BLaER1 treated with 17β-estradiol and CSF1 and Interleukin-3, amounts not matched to agents 10 nM and 100 nM (cell line): ENCODE measurements at regions not wholly inside any gene's neighbourhood (a gene's known extent, or its start where the extent isn't known, plus 50 kb on each side); places are given as distances from the start of the nearest gene placed in this dataset.

Experiments used
- H3K27ac ChIP-seq, 11 experiments: shearing (Covaris generic); formaldehyde crosslinking; 2 replicates each; pipeline ENCODE4 v1.8.1; 2022
- H3K27me3 ChIP-seq, 11 experiments: shearing (Covaris generic); formaldehyde crosslinking; 2 replicates each; pipeline ENCODE4 v1.8.1; 2022
- H3K36me3 ChIP-seq, 11 experiments: shearing (Covaris generic); formaldehyde crosslinking; 2 replicates each; pipeline ENCODE4 v1.8.1; 2022
- H3K4me1 ChIP-seq, 10 experiments: shearing (Covaris generic); formaldehyde crosslinking; 2 replicates each; pipeline ENCODE4 v1.8.1; 2022
- H3K4me2 ChIP-seq, 11 experiments: shearing (Covaris generic); formaldehyde crosslinking; 2 replicates each; pipeline ENCODE4 v1.8.1; 2022
- H3K4me3 ChIP-seq, 10 experiments: shearing (Covaris generic); formaldehyde crosslinking; 2 replicates each; pipeline ENCODE4 v1.8.1; 2022
- H3K9ac ChIP-seq, 11 experiments: shearing (Covaris generic); formaldehyde crosslinking; 2 replicates each; pipeline ENCODE4 v1.8.1; 2022
- H3K9me3 ChIP-seq, 11 experiments: shearing (Covaris generic); formaldehyde crosslinking; replicated peaks in 1 of 11; 2 replicates each; pipeline ENCODE4 v1.8.1; 2022
- H4K20me1 ChIP-seq, 11 experiments: shearing (Covaris generic); formaldehyde crosslinking; 2 replicates each; pipeline ENCODE4 v1.8.1; 2022
- Cebpa-rat ChIP-seq, 11 experiments: shearing (Covaris generic); IDR thresholded peaks; 2 replicates each; pipeline ENCODE4 v1.8.1; 2022

DNA sequence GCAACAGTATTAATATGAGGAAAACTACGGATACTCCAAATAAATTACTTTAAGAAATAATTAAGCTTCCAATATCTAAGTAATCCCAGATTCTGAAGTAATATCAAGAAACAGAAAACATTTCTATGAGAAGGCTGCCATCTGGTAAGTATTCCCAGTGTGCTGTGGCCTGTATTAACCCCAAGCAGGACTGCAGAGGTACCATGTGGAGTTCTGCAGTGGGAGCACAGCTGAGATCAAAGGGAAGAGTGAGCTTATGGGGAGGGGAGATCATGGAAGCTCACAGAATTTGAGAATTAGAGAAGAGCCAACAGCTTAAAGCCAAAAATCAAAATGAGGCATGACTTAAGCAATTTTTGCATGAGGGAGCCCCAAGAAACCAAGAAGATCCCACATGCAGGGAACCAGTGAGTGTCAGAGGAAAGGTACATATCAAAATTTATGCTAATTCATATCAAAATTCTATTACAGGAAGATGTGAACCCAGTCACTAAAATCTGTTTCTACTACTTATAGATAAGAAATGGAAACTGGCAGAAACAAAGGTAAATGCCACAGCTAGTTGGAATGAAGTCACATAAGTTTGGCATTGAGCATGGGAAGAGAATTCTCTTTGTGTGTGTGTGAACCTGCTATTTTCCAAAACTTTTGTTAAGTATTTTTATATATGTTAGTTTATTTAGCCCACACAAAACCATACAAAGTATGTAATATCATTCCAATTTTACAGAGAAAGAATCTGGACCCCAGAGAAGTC lies 62.6 kb upstream of the KITLG start:
- Histone ChIP-seq H3K36me3 (no peaks in the 10 kb centered on the region), H4K20me1 (no peaks in the 10 kb centered on the region), H3K27ac (peak overlapping the region in 2 of 11 experiments; percentile 10 to 17; a peak in 1 of 22 replicates), H3K4me1 (peaks cover 0 to 71% (median 30%) of the 10 kb centered on the region in 10 experiments; a peak in 15 of 20 replicates), H3K27me3 (no peaks in the 10 kb centered on the region), H3K4me2 (peak overlapping the region in 1 of 11 experiments; percentile 11; a peak in 1 of 22 replicates), H3K4me3 (no peak overlapping the region), H3K9me3 (peaks cover 0 to 17% (median 0%) of the 10 kb centered on the region in 11 experiments; a peak in 4 of 22 replicates), H3K9ac (no peak overlapping the region)
- TF ChIP-seq Cebpa-rat (IDR thresholded peaks at IDR 0.05), result no peak

- Histone ChIP-seq H3K27me3 (no peaks in the 10 kb centered on the region), H3K4me3 (peak overlapping the region in 4 of 10 experiments; percentile 6 to 37 (median 22); a peak in 5 of 20 replicates), H3K4me1 (peaks cover 0 to 57% (median 19%) of the 10 kb centered on the region in 10 experiments; a peak in 15 of 20 replicates), H3K4me2 (peak overlapping the region in 9 of 11 experiments; percentile 45 to 85 (median 76); a peak in 18 of 22 replicates), H3K27ac (peak overlapping the region; percentile 1 to 87 (median 83); a peak in 20 of 22 replicates), H3K36me3 (no peaks in the 10 kb centered on the region), H3K9me3 (peaks cover 0 to 17% (median 0%) of the 10 kb centered on the region in 11 experiments; a peak in 4 of 22 replicates), H3K9ac (peak overlapping the region in 9 of 11 experiments; percentile 20 to 66 (median 63); a peak in 14 of 22 replicates), H4K20me1 (no peaks in the 10 kb centered on the region)
- peak in 2 of 11 experiments; percentile 34 to 44; a peak in 2 of 22 replicates for TF ChIP-seq Cebpa-rat (IDR thresholded peaks at IDR 0.05)
Measured at GRCh38 chr12:88638966-88639760, 58.9 kb upstream of the KITLG start.

GRCh38 chr12:88638388-88638787 lies 58.1 kb upstream of the KITLG start:
- Histone ChIP-seq H3K4me3 (peak overlapping the region in 4 of 10 experiments; percentile 8 to 37 (median 18); a peak in 6 of 20 replicates), H3K27ac (peak overlapping the region in 10 of 11 experiments; percentile 42 to 87 (median 83); a peak in 19 of 22 replicates), H3K9ac (peak overlapping the region in 9 of 11 experiments; percentile 14 to 66 (median 62); a peak in 14 of 22 replicates)

DNA sequence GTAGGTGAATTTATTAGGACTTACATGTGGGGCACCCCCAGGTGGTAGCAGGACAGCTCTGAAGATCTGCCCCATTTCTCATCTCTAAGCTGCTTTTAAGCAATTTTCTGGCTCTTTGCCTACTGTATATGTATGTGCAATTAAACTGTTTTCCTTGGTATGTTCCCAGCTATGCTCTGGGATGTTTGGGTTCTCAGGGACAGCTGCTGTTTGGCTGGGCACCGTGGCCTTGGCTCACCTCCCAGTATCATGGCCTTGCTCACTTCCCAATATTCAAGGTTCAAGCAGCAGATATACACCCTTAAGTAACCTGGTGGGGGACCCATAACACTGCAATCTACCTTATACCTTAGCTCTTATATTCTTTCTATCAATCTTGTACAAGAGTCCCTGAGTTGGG lies 53.7 kb upstream of the KITLG start:
- Histone ChIP-seq H3K4me2 (no peak overlapping the region), H3K4me3 (no peak overlapping the region), H3K9me3 (no peaks in the 10 kb centered on the region), H3K27me3 (no peaks in the 10 kb centered on the region), H3K4me1 (peaks cover 0 to 26% (median 10%) of the 10 kb centered on the region in 10 experiments; a peak in 15 of 20 replicates), H3K9ac (no peak overlapping the region), H4K20me1 (no peaks in the 10 kb centered on the region), H3K27ac (no peak overlapping the region), H3K36me3 (no peaks in the 10 kb centered on the region)
- TF ChIP-seq Cebpa-rat (IDR thresholded peaks at IDR 0.05), result no peak

More at GRCh38 chr12:88638388-88638787, 58.1 kb upstream of the KITLG start:
- Histone ChIP-seq H4K20me1 (no peaks in the 10 kb centered on the region), H3K4me1 (peaks cover 0 to 49% (median 19%) of the 10 kb centered on the region in 10 experiments; a peak in 15 of 20 replicates), H3K9me3 (peaks cover 0 to 16% (median 0%) of the 10 kb centered on the region in 11 experiments; a peak in 4 of 22 replicates), H3K4me2 (peak overlapping the region in 8 of 11 experiments; percentile 56 to 85 (median 76); a peak in 16 of 22 replicates), H3K27me3 (no peaks in the 10 kb centered on the region), H3K36me3 (no peaks in the 10 kb centered on the region)
- TF ChIP-seq Cebpa-rat (IDR thresholded peaks at IDR 0.05), result no peak

- no peak overlapping the region for H3K4me3 ChIP-seq
- peaks cover 0 to 20% (median 4%) of the 10 kb centered on the region in 10 experiments; a peak in 14 of 20 replicates for H3K4me1 ChIP-seq
- H3K9ac ChIP-seq, result no peak overlapping the region
- no peaks in the 10 kb centered on the region for H3K27me3 ChIP-seq
- no peaks in the 10 kb centered on the region for H4K20me1 ChIP-seq
- no peak overlapping the region for H3K27ac ChIP-seq
- no peaks in the 10 kb centered on the region for H3K9me3 ChIP-seq
- no peaks in the 10 kb centered on the region for H3K36me3 ChIP-seq
- no peak for TF ChIP-seq Cebpa-rat (IDR thresholded peaks at IDR 0.05)
- H3K4me2 ChIP-seq, result no peak overlapping the region
Measured at GRCh38 chr12:88633312-88633711, 53.0 kb upstream of the KITLG start.

DNA sequence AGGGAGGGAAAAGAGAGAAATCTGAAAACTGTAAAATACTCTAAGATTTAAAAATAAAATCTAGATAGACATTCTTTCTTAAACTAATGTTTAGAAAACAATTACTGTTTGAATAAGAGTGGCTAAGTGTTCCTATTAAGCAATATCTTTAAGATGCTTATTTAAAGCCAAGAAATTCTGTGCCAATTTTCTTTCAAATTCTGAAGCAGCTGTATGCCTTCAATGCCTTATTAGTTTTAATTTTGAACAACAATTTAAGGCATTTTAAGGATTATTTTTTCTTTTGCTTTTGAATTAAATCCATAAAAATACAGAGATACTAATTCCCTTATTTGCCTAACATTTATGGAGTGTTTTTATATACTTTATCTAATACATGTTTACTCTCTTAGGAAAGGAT lies 50.3 kb upstream of the KITLG start:
- Histone ChIP-seq H4K20me1 (no peaks in the 10 kb centered on the region), H3K9me3 (no peaks in the 10 kb centered on the region), H3K4me3 (no peak overlapping the region), H3K27ac (no peak overlapping the region), H3K4me1 (no peaks in the 10 kb centered on the region), H3K4me2 (no peak overlapping the region), H3K36me3 (no peaks in the 10 kb centered on the region), H3K9ac (no peak overlapping the region), H3K27me3 (no peaks in the 10 kb centered on the region)
- no peak for TF ChIP-seq Cebpa-rat (IDR thresholded peaks at IDR 0.05)
